Caco-2 (cell line): ENCODE measurements at regions not wholly inside any gene's neighbourhood (a gene's known extent, or its start where the extent isn't known, plus 50 kb on each side); places are given as distances from the start of the nearest gene placed in this dataset.

Experiments
- BruUV-seq: library from RNA; stranded (reverse); fragments of 400-500 nt; replicated peaks from 2 replicates; lab custom pipeline; 2021; lab: Mats Ljungman, UMichigan
- CTCF ChIA-PET: fragments of 300-600 bp; sonication (Branson Sonifier 250); formaldehyde crosslinking; loops from one replicate; lab custom pipeline; 2022; ENCODE audit warnings: antibody characterized with exemption; lab: Charles Lee
- POLR2A ChIA-PET: fragments of 300-600 bp; sonication (Branson Sonifier 250); formaldehyde crosslinking; loops from one replicate; lab custom pipeline; 2022; ENCODE audit warnings: antibody characterized with exemption; lab: Charles Lee
- DNase-seq, 2 experiments: peaks; one replicate each; pipeline versions ENCODE4 v3.0.0 to v3.0.0-alpha.2; 2020 to 2022
- H3K27me3 ChIP-seq: replicated peaks from 2 replicates; pipeline ENCODE4 v1.6.0; 2011; ENCODE audit warnings: low read length; ENCODE audit not compliant: control insufficient read depth, insufficient read depth
- H3K36me3 ChIP-seq: 2 replicates; pipeline ENCODE4 v1.5.1; 2011; ENCODE audit warnings: low read length; ENCODE audit not compliant: control insufficient read depth, insufficient read depth
- H3K4me1 ChIP-seq: fragments of 250-450 bp; sonication (Bioruptor Pico); 2 replicates; pipeline ENCODE4 v1.5.1; 2020; ENCODE audit warnings: mild to moderate bottlenecking
- H3K4me3 ChIP-seq: 2 replicates; pipeline ENCODE4 v1.5.1; 2011; ENCODE audit warnings: low read depth, mild to moderate bottlenecking, control low read depth, low read length
- H3K9me3 ChIP-seq: fragments of 250-450 bp; sonication (Bioruptor Pico); 2 replicates; pipeline ENCODE4 v1.5.1; 2020; ENCODE audit warnings: mild to moderate bottlenecking, moderate library complexity
- H3K27ac Mint-ChIP-seq: one replicate; pipeline ENCODE4 v1.8.0; 2022; ENCODE audit warnings: mixed read lengths; ENCODE audit not compliant: unreplicated experiment
- H3K27me3 Mint-ChIP-seq: one replicate; pipeline ENCODE4 v1.8.0; 2022; ENCODE audit warnings: mixed read lengths; ENCODE audit not compliant: insufficient read depth, unreplicated experiment
- H3K36me3 Mint-ChIP-seq: one replicate; pipeline ENCODE4 v1.8.0; 2022; ENCODE audit warnings: mild to moderate bottlenecking, mixed read lengths; ENCODE audit not compliant: insufficient read depth, unreplicated experiment
- H3K4me1 Mint-ChIP-seq: one replicate; pipeline ENCODE4 v1.8.0; 2022; ENCODE audit warnings: low read depth, mixed read lengths; ENCODE audit not compliant: unreplicated experiment
- H3K4me3 Mint-ChIP-seq: one replicate; pipeline ENCODE4 v1.8.0; 2022; ENCODE audit warnings: mild to moderate bottlenecking, moderate library complexity, mixed read lengths; ENCODE audit not compliant: unreplicated experiment
- H3K9me3 Mint-ChIP-seq: one replicate; pipeline ENCODE4 v1.8.0; 2022; ENCODE audit warnings: mixed read lengths; ENCODE audit not compliant: unreplicated experiment
- CTCF ChIP-seq, 2 experiments: fragments of 200-600 bp in 1 of 2; IDR thresholded peaks; 1 replicate in 1 of 2; 2 replicates in 1 of 2; pipeline versions ENCODE4 v1.5.1 to v1.8.0; 2011 to 2022; ENCODE audit warnings: antibody characterized with exemption in 1 of 2, control low read depth in 1 of 2, inconsistent platforms in 1 of 2, low read depth in 1 of 2, low read length in 1 of 2, mild to moderate bottlenecking in 1 of 2, moderate library complexity in 1 of 2; ENCODE audit not compliant: insufficient read depth in 1 of 2, severe bottlenecking in 1 of 2, unreplicated experiment in 1 of 2
- intact Hi-C: fragments of 100-400 bp; cut with micrococcal nuclease; formaldehyde crosslinking; loops from one replicate; pipeline ENCODE4 v1.10.0; 2022; ENCODE audit not compliant: unreplicated experiment

- no peaks in the 10 kb centered on the region for H3K4me1 Mint-ChIP-seq
- H3K27me3 Mint-ChIP-seq, result peaks cover 24% of the 10 kb centered on the region
- no peaks in the 10 kb centered on the region for H3K9me3 ChIP-seq
- H3K9me3 Mint-ChIP-seq, result no peaks in the 10 kb centered on the region
- no peak overlapping the region for H3K27ac Mint-ChIP-seq
- H3K36me3 Mint-ChIP-seq, result no peaks in the 10 kb centered on the region
- H3K36me3 ChIP-seq, result no peaks in the 10 kb centered on the region
- ChIA-PET POLR2A (no interaction called here), CTCF (no interaction called here)
- H3K4me1 ChIP-seq, result no peaks in the 10 kb centered on the region
- H3K4me3 Mint-ChIP-seq, result no peak overlapping the region
- no peak for TF ChIP-seq CTCF (IDR thresholded peaks at IDR 0.05; ENCODE audit: insufficient read depth in 1 of 2, low read depth in 1 of 2, low read length in 1 of 2, severe bottlenecking in 1 of 2, unreplicated experiment in 1 of 2)
- H3K4me3 ChIP-seq, result no peak overlapping the region
- H3K27me3 ChIP-seq, result no peaks in the 10 kb centered on the region; the same call in 1 of the 2 replicates
- no TSS peak for BruUV-seq
- intact Hi-C loops, result no loop called here
- no peak for DNase-seq
Measured at GRCh38 chr5:167553511-167553910, 737.9 kb upstream of the WWC1 start.

DNA sequence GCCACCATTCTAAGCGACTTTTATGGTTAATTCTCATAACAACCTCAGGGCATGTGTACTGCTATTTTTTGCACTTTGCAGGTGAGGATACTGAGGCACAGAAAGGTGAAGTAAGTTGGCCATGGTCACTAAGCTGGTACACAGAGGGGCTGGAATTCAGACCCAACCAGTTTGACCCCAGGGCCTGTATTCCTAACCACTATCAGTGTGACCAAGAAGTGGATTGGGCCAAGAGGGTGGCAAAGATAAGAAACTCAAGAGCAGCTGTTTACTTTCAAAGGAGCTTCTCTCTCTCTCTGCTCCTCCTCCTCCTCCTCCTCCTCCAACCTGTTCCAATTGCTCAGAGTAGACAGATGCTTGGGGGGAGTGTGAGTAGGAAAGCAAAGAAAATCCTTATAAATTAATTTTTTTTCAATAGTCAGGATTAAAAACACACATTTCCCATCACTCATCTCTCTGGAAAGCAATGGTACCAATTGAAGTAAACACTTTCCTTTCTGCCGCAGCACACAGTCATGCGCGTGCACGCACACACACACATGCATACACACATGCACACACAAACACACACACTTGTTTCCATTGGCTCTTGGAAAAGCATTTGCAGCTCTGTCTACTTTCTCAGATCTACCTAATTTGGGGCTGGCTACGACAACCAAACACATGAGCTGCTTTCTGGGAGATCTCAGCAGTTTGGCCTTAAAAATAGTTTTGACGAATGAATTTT lies 736.7 kb upstream of the WWC1 start:
- ChIA-PET CTCF (no interaction called here), POLR2A (no interaction called here)
- peaks cover 23% of the 10 kb centered on the region for H3K27me3 Mint-ChIP-seq
- no TSS peak for BruUV-seq
- intact Hi-C loops, result no loop called here
- H3K4me1 ChIP-seq, result no peaks in the 10 kb centered on the region
- no peaks in the 10 kb centered on the region for H3K9me3 ChIP-seq
- no peaks in the 10 kb centered on the region for H3K36me3 ChIP-seq
- H3K4me1 Mint-ChIP-seq, result no peaks in the 10 kb centered on the region
- TF ChIP-seq CTCF (IDR thresholded peaks at IDR 0.05; ENCODE audit: insufficient read depth in 1 of 2, low read depth in 1 of 2, low read length in 1 of 2, severe bottlenecking in 1 of 2, unreplicated experiment in 1 of 2), result no peak
- no peak overlapping the region for H3K4me3 ChIP-seq
- no peaks in the 10 kb centered on the region; the same call in 1 of the 2 replicates for H3K27me3 ChIP-seq
- no peak overlapping the region for H3K4me3 Mint-ChIP-seq
- H3K9me3 Mint-ChIP-seq, result no peaks in the 10 kb centered on the region
- no peaks in the 10 kb centered on the region for H3K36me3 Mint-ChIP-seq
- no peak for DNase-seq
- H3K27ac Mint-ChIP-seq, result no peak overlapping the region

GRCh38 chr5:167555565-167556166 lies 735.8 kb upstream of the WWC1 start:
- no peaks in the 10 kb centered on the region for H3K4me1 ChIP-seq
- DNase-seq, result no peak
- H3K4me3 Mint-ChIP-seq, result no peak overlapping the region
- H3K27me3 ChIP-seq, result no peaks in the 10 kb centered on the region; the same call in 1 of the 2 replicates
- no peaks in the 10 kb centered on the region for H3K36me3 ChIP-seq
- H3K4me3 ChIP-seq, result no peak overlapping the region
- H3K9me3 ChIP-seq, result no peaks in the 10 kb centered on the region
- TF ChIP-seq CTCF (IDR thresholded peaks at IDR 0.05; ENCODE audit: insufficient read depth in 1 of 2, low read depth in 1 of 2, low read length in 1 of 2, severe bottlenecking in 1 of 2, unreplicated experiment in 1 of 2), result no peak
- no TSS peak for BruUV-seq
- peaks cover 30% of the 10 kb centered on the region for H3K27me3 Mint-ChIP-seq
- no peaks in the 10 kb centered on the region for H3K36me3 Mint-ChIP-seq
- no peaks in the 10 kb centered on the region for H3K9me3 Mint-ChIP-seq
- ChIA-PET POLR2A (interaction anchor here (0.6 kb wide), 1 partner anchor 107 kb away, joined by 5 read pairs; no protein-coding TSS in a partner anchor), CTCF (no interaction called here)
- intact Hi-C loops, result no loop called here
- no peaks in the 10 kb centered on the region for H3K4me1 Mint-ChIP-seq
- no peak overlapping the region for H3K27ac Mint-ChIP-seq
